Mucosa of descending colon (tissue), 3 donors: ENCODE measurements at regions not wholly inside any gene's neighbourhood (a gene's known extent, or its start where the extent isn't known, plus 50 kb on each side); places are given as distances from the start of the nearest gene placed in this dataset.

Experiments used
- ATAC-seq: fragments of 200-7000 bp; cut with Tn5 transposase; one replicate; pipeline ENCODE4 v1.9.1; 2020; ENCODE audit warnings: mild to moderate bottlenecking, moderate library complexity
- DNase-seq, 3 donors: peaks; one replicate each; pipeline ENCODE4 v3.0.0-alpha.2; 2020
- H3K36me3 ChIP-seq: fragments of 200-600 bp; one replicate; pipeline ENCODE4 v1.8.0; 2021; ENCODE audit warnings: low read depth, mild to moderate bottlenecking
- H3K4me1 ChIP-seq: fragments of 200-600 bp; one replicate; pipeline ENCODE4 v1.8.0; 2021; ENCODE audit warnings: low read depth, mild to moderate bottlenecking
- H3K4me3 ChIP-seq: fragments of 200-600 bp; one replicate; pipeline ENCODE4 v1.8.0; 2021; ENCODE audit warnings: mild to moderate bottlenecking
- H3K9me3 ChIP-seq: fragments of 200-600 bp; one replicate; pipeline ENCODE4 v1.8.0; 2021; ENCODE audit warnings: mild to moderate bottlenecking
- CTCF ChIP-seq: fragments of 200-600 bp; IDR thresholded peaks from one replicate; pipeline ENCODE4 v1.8.0; 2022; ENCODE audit warnings: antibody characterized with exemption, mild to moderate bottlenecking
- intact Hi-C, 2 donors: fragments of 100-400 bp; cut with DNase I in 1 of 2; cut with micrococcal nuclease in 1 of 2; formaldehyde crosslinking; loops; one replicate each; pipeline versions ENCODE4 v1.11.0 to v1.11.1; 2022; cut with DNase I, micrococcal nuclease
- donor health status: DM: no; HTN: no; CAD: no; lungs with moderate emphysema.
- donor health status: DM: no; HTN: no; CAD: no.
- donor health status: DM: no; HTN: yes; CAD: no.

GRCh38 chr11:122435540-122436187 is 219.9 kb upstream of the UBASH3B start:
- intact Hi-C loops: no loop called here
- TF ChIP-seq CTCF: no peak
- H3K9me3 ChIP-seq: no peaks in the 10 kb centered on the region
- DNase-seq: no peak
- H3K4me3 ChIP-seq: no peak overlapping the region
- H3K36me3 ChIP-seq: no peaks in the 10 kb centered on the region
- H3K4me1 ChIP-seq: no peaks in the 10 kb centered on the region
- ATAC-seq: no peak

- Histone ChIP-seq H3K4me1 (no peaks in the 10 kb centered on the region), H3K9me3 (no peaks in the 10 kb centered on the region), H3K4me3 (no peak overlapping the region), H3K36me3 (no peaks in the 10 kb centered on the region)
- DNase-seq (no peak), ATAC-seq (no peak)
- intact Hi-C loops: no loop called here
- no peak for TF ChIP-seq CTCF
Measured at GRCh38 chr11:122434786-122435185, 220.7 kb upstream of the UBASH3B start.

GRCh38 chr11:122430490-122430889 is 225.0 kb upstream of the UBASH3B start:
- Histone ChIP-seq H3K9me3 (no peaks in the 10 kb centered on the region), H3K4me1 (no peaks in the 10 kb centered on the region), H3K36me3 (no peaks in the 10 kb centered on the region), H3K4me3 (no peak overlapping the region)
- intact Hi-C loops: no loop called here
- TF ChIP-seq CTCF: no peak
- DNase-seq: no peak
- ATAC-seq: no peak

GRCh38 chr11:122426073-122426472 is 229.4 kb upstream of the UBASH3B start:
- intact Hi-C loops: no loop called here
- TF ChIP-seq CTCF: no peak
- Histone ChIP-seq H3K36me3 (no peaks in the 10 kb centered on the region), H3K9me3 (no peaks in the 10 kb centered on the region), H3K4me1 (no peaks in the 10 kb centered on the region), H3K4me3 (no peak overlapping the region)
- no peak for DNase-seq
- ATAC-seq: no peak

- intact Hi-C loops: no loop called here
- H3K9me3 ChIP-seq: no peaks in the 10 kb centered on the region
- no peak for DNase-seq
- ATAC-seq: no peak
- no peak for TF ChIP-seq CTCF
- no peaks in the 10 kb centered on the region for H3K4me1 ChIP-seq
- H3K36me3 ChIP-seq: no peaks in the 10 kb centered on the region
- no peak overlapping the region for H3K4me3 ChIP-seq
Measured at GRCh38 chr11:122424636-122425035, 230.9 kb upstream of the UBASH3B start.

GRCh38 chr11:122423886-122424285 is 231.6 kb upstream of the UBASH3B start:
- Histone ChIP-seq H3K9me3 (no peaks in the 10 kb centered on the region), H3K4me3 (no peak overlapping the region), H3K4me1 (no peaks in the 10 kb centered on the region), H3K36me3 (no peaks in the 10 kb centered on the region)
- intact Hi-C loops: no loop called here
- no peak for TF ChIP-seq CTCF
- DNase-seq (no peak), ATAC-seq (no peak)
